IPS DF 6.9 (cell line): ENCODE measurements at regions not wholly inside any gene's neighbourhood (a gene's known extent, or its start where the extent isn't known, plus 50 kb on each side); places are given as distances from the start of the nearest gene placed in this dataset.

ENCODE experiments used
- DNase-seq: peaks from one replicate; pipeline ENCODE4 v3.0.0-alpha.2; 2013; ENCODE audit warnings: low read depth, low spot score
- H3K27ac ChIP-seq: one replicate; pipeline ENCODE4 v1.5.1; 2013; ENCODE audit warnings: low read length, control low read depth
- H3K27me3 ChIP-seq: 2 replicates; pipeline ENCODE4 v1.6.1; 2013; ENCODE audit warnings: mild to moderate bottlenecking, low read length; ENCODE audit not compliant: control insufficient read depth, insufficient read depth
- H3K36me3 ChIP-seq: 2 replicates; pipeline ENCODE4 v1.6.1; 2013; ENCODE audit warnings: low read length; ENCODE audit not compliant: control insufficient read depth, insufficient read depth
- H3K4me1 ChIP-seq: 2 replicates; pipeline ENCODE4 v1.6.1; 2013; ENCODE audit warnings: low read length; ENCODE audit not compliant: control insufficient read depth, insufficient read depth
- H3K4me3 ChIP-seq: 2 replicates; pipeline ENCODE4 v1.5.1; 2013; ENCODE audit warnings: mild to moderate bottlenecking, low read length
- H3K9me3 ChIP-seq: 2 replicates; pipeline ENCODE4 v1.6.1; 2013; ENCODE audit warnings: low read length, inconsistent platforms; ENCODE audit not compliant: control insufficient read depth, insufficient read depth
- WGBS: extraction: QIAGEN DNeasy Blood & Tissue Kit; methylation state at CpG from one replicate; pipeline ENCODE4 v1.1.7; 2013; ENCODE audit warnings: mixed read lengths, missing lambda C conversion rate; ENCODE audit not compliant: insufficient read length, insufficient coverage; 5-methylcytosine and 5-hydroxymethylcytosine counted together

GRCh38 chr20:21583486-21584168 is 69.8 kb upstream of the NKX2-2 start:
- Histone ChIP-seq H3K4me1 (no peaks in the 10 kb centered on the region), H3K27ac (no peak overlapping the region), H3K9me3 (no peaks in the 10 kb centered on the region), H3K27me3 (no peaks in the 10 kb centered on the region), H3K4me3 (no peak overlapping the region), H3K36me3 (no peaks in the 10 kb centered on the region)
- no peak for DNase-seq
- no CpG with 5 or more reads among the region's 10 CpGs for WGBS

DNA sequence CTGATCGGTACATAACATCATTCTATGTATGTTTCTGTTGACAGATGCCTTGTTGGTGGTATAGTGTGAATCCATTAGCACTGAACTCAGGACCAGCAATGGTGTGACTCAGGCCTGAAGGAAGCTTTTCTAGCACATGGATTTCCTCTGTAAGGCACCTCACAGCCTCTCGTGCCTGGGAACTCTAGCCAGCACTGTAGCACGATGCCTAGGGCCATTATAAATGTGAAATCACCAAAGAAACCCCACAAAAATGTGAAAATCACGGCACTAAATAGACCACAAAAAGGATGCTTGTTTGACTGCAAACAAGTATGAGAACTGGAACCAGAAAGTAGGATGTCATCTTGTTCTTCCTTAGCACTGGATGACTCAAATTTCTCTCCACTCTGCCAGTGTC is 63.7 kb upstream of the NKX2-2 start:
- DNase-seq = no peak
- H3K4me1 ChIP-seq = no peaks in the 10 kb centered on the region
- no peak overlapping the region for H3K4me3 ChIP-seq
- H3K27me3 ChIP-seq = no peaks in the 10 kb centered on the region
- no CpG with 5 or more reads among the region's 4 CpGs for WGBS
- no peak overlapping the region for H3K27ac ChIP-seq
- H3K9me3 ChIP-seq = no peaks in the 10 kb centered on the region
- H3K36me3 ChIP-seq = no peaks in the 10 kb centered on the region

GRCh38 chr20:21575981-21576740 is 62.3 kb upstream of the NKX2-2 start:
- H3K27me3 ChIP-seq = no peaks in the 10 kb centered on the region
- WGBS = no CpG with 5 or more reads among the region's 5 CpGs
- no peak overlapping the region for H3K27ac ChIP-seq
- H3K9me3 ChIP-seq = no peaks in the 10 kb centered on the region
- DNase-seq = no peak
- H3K36me3 ChIP-seq = no peaks in the 10 kb centered on the region
- H3K4me1 ChIP-seq = peaks cover 3% of the 10 kb centered on the region; the same call in 1 of the 2 replicates
- H3K4me3 ChIP-seq = no peak overlapping the region

DNA sequence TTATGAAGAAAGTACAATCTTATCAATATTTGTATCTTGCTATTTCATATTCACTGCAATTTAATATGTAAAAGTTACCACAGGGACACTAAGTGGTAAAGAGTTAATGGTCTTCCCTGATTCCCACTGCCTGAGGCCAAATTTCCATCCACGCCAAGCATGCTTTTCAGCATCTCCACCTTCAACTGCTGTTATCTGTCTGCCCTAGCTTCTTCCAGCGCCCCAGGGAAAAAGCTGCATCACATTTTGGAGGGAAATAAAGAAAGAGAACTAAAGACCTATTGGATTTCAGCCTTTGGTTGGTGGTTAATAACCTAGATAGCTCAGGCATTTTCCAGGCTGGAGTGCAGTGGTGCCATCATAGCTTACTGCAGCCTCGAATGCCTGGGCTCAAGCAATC is 61.3 kb upstream of the NKX2-2 start:
- Histone ChIP-seq H3K4me1 (peaks cover 7% of the 10 kb centered on the region; the same call in 1 of the 2 replicates), H3K27ac (no peak overlapping the region), H3K4me3 (no peak overlapping the region), H3K36me3 (no peaks in the 10 kb centered on the region), H3K9me3 (no peaks in the 10 kb centered on the region), H3K27me3 (no peaks in the 10 kb centered on the region)
- no CpG with 5 or more reads among the region's 3 CpGs for WGBS
- no peak for DNase-seq

DNA sequence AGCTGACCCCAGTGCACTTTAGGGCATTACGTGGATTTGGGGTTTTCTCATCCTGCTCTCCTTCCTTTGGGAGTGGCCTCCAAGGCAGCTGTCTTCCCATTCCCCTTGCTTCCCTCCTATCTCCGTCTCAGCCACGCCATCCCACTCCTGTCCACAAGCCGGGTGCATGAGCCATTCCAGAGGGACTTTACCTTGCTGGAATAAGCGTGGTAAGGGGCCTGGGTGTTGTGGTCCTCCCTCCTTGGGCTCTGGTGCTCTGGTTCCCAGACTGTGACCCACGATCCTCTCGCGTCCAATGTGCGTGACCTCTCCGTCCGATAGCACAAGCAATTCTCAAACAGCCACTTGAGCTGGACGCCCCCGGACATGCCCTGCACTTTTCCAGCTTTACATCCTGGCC is 60.6 kb upstream of the NKX2-2 start:
- no peaks in the 10 kb centered on the region for H3K9me3 ChIP-seq
- no peak overlapping the region for H3K27ac ChIP-seq

DNA sequence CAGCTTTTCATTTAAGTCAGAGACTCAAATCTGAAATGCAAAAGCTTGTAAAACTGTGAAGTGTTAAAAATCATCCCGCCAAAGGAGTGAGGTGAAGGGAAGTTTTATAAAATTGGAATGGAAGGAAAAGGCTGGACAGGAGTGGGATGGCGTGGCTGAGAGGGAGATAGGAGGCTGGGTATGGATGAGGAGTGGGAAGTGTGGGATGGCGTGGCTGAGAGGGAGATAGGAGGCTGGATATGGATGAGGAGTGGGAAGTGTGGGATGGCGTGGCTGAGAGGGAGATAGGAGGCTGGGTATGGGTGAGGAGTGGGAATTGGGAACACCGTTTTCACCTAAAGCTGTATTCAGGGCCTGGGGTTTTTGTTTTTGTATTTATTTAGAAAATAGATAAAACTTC is 59.4 kb upstream of the NKX2-2 start:
- no peaks in the 10 kb centered on the region for H3K9me3 ChIP-seq
- no peak overlapping the region for H3K27ac ChIP-seq
- peaks cover 8% of the 10 kb centered on the region; the same call in 1 of the 2 replicates for H3K4me1 ChIP-seq
- H3K27me3 ChIP-seq = no peaks in the 10 kb centered on the region
- no peak for DNase-seq
- no peaks in the 10 kb centered on the region for H3K36me3 ChIP-seq
- 100% methylated on average over 1 of the region's 5 CpGs for WGBS
- H3K4me3 ChIP-seq = no peak overlapping the region

More for the DNA sequence above, 60.6 kb upstream of the NKX2-2 start:
- Histone ChIP-seq H3K4me3 (no peak overlapping the region), H3K4me1 (peaks cover 8% of the 10 kb centered on the region; the same call in 1 of the 2 replicates), H3K36me3 (no peaks in the 10 kb centered on the region), H3K27me3 (no peaks in the 10 kb centered on the region)
- no CpG with 5 or more reads among the region's 13 CpGs for WGBS
- DNase-seq = no peak

DNA sequence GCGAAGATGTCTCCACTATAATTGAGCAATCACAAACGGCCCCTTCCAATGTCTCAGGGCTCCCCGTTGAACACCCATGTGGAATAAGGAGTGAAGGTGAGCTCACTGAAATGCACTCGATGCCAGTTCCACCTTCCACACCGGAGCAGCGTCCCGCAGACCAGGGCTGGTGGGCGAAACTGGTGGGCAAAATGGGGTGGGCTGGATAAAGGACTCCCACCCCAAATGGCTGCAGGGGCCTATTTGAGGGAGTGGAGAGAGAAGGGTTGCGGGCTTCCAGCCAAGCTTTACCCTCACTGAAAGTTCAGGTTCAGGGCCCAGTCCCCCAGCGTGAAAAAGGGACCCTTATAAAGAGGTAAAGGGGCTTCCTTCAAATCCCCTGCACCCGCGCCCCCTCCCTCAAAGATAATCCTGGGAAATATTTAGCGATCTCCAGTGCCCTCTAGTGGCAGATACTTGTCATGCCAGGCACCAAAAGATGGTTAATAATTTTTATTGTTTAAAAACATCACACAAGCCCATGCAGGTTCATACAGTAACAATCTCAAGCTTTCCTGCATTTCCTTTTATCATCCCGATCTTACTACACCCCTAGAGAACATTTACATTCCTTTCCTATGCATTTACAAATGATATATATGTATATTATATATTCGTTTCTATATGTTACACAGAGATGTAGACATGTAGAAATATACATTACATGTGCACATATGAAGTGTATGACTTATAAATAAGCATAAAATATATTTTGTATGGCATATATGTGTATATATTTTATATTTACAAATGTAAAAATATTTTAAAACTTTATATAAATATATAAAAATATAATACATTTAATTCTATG is 58.2 kb upstream of the NKX2-2 start:
- Histone ChIP-seq H3K27ac (no peak overlapping the region), H3K4me1 (peaks cover 8% of the 10 kb centered on the region; the same call in 1 of the 2 replicates), H3K27me3 (no peaks in the 10 kb centered on the region), H3K4me3 (no peak overlapping the region), H3K9me3 (no peaks in the 10 kb centered on the region), H3K36me3 (no peaks in the 10 kb centered on the region)
- WGBS = no CpG with 5 or more reads among the region's 15 CpGs
- no peak for DNase-seq

DNA sequence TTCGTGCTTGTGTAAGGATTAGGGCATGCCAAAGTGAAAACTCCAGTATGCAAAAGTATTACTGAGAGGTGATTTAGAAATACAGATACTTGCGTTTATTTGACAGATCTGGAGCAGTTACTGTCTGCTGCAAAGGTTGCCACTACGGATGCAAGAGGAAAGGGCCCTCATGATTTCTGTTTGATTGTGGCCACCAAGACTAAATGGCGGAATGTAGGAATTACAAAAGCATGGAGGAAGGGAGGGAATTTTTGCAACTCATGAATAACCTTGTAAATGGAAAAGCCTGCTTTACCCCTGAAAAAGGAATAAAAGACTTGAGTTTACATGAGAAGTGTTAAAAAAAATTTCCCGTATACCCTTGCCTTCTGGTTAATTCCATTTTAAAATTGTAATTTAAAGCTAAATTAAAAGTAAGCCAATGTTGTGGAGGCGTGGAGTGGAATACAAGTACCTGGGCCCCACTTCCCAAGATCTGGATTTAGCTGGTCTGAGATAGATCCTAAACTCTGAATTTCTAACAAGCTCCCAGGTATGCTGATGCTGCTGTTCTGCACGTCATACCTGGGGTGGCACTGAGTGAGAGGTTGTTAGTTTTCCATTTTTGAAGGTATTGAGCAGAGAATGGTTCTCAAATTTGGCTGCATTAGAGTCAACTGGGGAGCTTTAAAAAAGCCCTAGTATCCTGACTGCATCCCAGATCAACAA is 56.6 kb upstream of the NKX2-2 start:
- Histone ChIP-seq H3K27me3 (no peaks in the 10 kb centered on the region), H3K36me3 (no peaks in the 10 kb centered on the region), H3K4me3 (no peak overlapping the region), H3K4me1 (peaks cover 8% of the 10 kb centered on the region; the same call in 1 of the 2 replicates), H3K9me3 (no peaks in the 10 kb centered on the region), H3K27ac (no peak overlapping the region)
- DNase-seq = peak; percentile 43
- no CpG with 5 or more reads among the region's 7 CpGs for WGBS

DNA sequence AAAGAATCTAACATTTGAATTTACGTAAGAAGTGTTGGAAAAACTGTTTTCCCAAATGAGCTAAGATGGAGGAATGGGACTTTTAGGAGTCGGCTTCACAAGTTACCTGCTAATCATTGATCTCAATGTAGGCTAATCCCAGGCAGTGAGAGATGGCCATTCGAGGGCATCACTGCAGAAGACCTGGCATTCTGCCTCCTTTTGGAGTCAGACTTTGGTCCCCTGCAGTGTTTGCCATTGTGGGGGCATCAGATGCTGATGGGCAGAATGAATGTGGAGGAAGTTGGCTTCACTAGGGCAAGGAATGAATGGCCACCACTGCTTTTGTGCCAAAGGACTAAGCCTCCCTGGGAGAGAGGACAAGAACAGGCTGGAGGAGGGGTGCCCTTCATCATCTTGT is 55.7 kb upstream of the NKX2-2 start:
- H3K9me3 ChIP-seq = no peaks in the 10 kb centered on the region
- WGBS = no CpG with 5 or more reads among the region's 3 CpGs
- no peak overlapping the region for H3K4me3 ChIP-seq
- no peaks in the 10 kb centered on the region for H3K36me3 ChIP-seq
- peaks cover 8% of the 10 kb centered on the region; the same call in 1 of the 2 replicates for H3K4me1 ChIP-seq
- DNase-seq = no peak
- no peak overlapping the region for H3K27ac ChIP-seq
- no peaks in the 10 kb centered on the region for H3K27me3 ChIP-seq
